HCT116 (cell line): ENCODE measurements at regions not wholly inside any gene's neighbourhood (a gene's known extent, or its start where the extent isn't known, plus 50 kb on each side); places are given as distances from the start of the nearest gene placed in this dataset.

Experiments
- ATAC-seq: fragments of 200-7000 bp; cut with Tn5 transposase; 2 replicates; pipeline ENCODE4 v1.9.1; 2020; ENCODE audit warnings: mild to moderate bottlenecking, moderate library complexity
- BruUV-seq: library from RNA; stranded (reverse); fragments of 400-500 nt; replicated peaks from 2 replicates; lab custom pipeline; 2021; lab: Mats Ljungman, UMichigan
- CTCF ChIA-PET: fragments of 300-600 bp; sonication (Branson Sonifier 250); formaldehyde crosslinking; loops from one replicate; lab custom pipeline; 2021; ENCODE audit warnings: antibody characterized with exemption; lab: Charles Lee
- POLR2A ChIA-PET: fragments of 300-600, 350-600 bp; sonication (Branson Sonifier 250); formaldehyde crosslinking; loops from one replicate; lab custom pipeline; 2021; ENCODE audit warnings: antibody characterized with exemption; lab: Charles Lee
- RAD21 ChIA-PET, 2 experiments: fragments of 300-600 bp; sonication (Branson Sonifier 250); formaldehyde crosslinking; loops; one replicate each; lab custom pipeline; 2023; ENCODE audit warnings: low total read pairs in 2 of 2; ENCODE audit not compliant: uncharacterized antibody in 2 of 2, unreplicated experiment in 2 of 2, low non-redundant PET in 1 of 2; lab: Charles Lee
- DNase-seq: peaks from one replicate; pipeline ENCODE4 v3.0.0-alpha.2; 2010; ENCODE audit warnings: low read depth, low spot score
- H2AFZ ChIP-seq: fragments of 200-600 bp; shearing (Covaris generic), sonication (generic); 2 replicates; pipeline ENCODE4 v1.6.1; 2017; ENCODE audit warnings: low read depth, mixed run types, mixed read lengths, antibody characterized with exemption, low read length; ENCODE audit not compliant: poor library complexity, severe bottlenecking
- H3K27ac ChIP-seq: 2 replicates; pipeline ENCODE4 v1.5.1; 2012; ENCODE audit warnings: low read depth, low read length
- H3K27me3 ChIP-seq: fragments of 200-600 bp; sonication (generic); 2 replicates; pipeline ENCODE4 v1.6.1; 2016; ENCODE audit warnings: mixed run types, low read length, mixed read lengths; ENCODE audit not compliant: insufficient read depth
- H3K36me3 ChIP-seq, 2 experiments: fragments of 200-500 bp in 1 of 2; fragments of 200-600 bp in 1 of 2; sonication (Bioruptor generic) in 1 of 2; sonication (generic) in 1 of 2; 2 replicates each; pipeline versions ENCODE4 v1.5.1 to v1.6.1; 2014 to 2016; ENCODE audit warnings: low read length in 2 of 2, inconsistent platforms in 1 of 2, mixed read lengths in 1 of 2, mixed run types in 1 of 2; ENCODE audit not compliant: insufficient read depth in 2 of 2, control insufficient read depth in 1 of 2
- H3K4me1 ChIP-seq, 2 experiments: fragments of 200-600 bp in 1 of 2; sonication (generic) in 1 of 2; 2 replicates each; pipeline versions ENCODE4 v1.5.1 to v1.6.1; 2012 to 2017; ENCODE audit warnings: low read length in 2 of 2, inconsistent platforms in 1 of 2, mild to moderate bottlenecking in 1 of 2, mixed read lengths in 1 of 2, mixed run types in 1 of 2, moderate library complexity in 1 of 2; ENCODE audit not compliant: insufficient read depth in 2 of 2, control insufficient read depth in 1 of 2
- H3K4me2 ChIP-seq: fragments of 200-600 bp; sonication (generic); 2 replicates; pipeline ENCODE4 v1.6.1; 2017; ENCODE audit warnings: mixed run types, low read length, mixed read lengths
- H3K4me3 ChIP-seq, 2 experiments: fragments of 200-600 bp in 1 of 2; sonication (generic) in 1 of 2; replicated peaks in 1 of 2; 2 replicates each; pipeline ENCODE4 v1.5.1; 2011 to 2016; ENCODE audit warnings: low read length in 2 of 2, control low read depth in 1 of 2, low read depth in 1 of 2, mild to moderate bottlenecking in 1 of 2, mixed read lengths in 1 of 2, mixed run types in 1 of 2
- H3K79me2 ChIP-seq: fragments of 200-600 bp; sonication (generic); 2 replicates; pipeline ENCODE4 v1.6.1; 2017; ENCODE audit warnings: mild to moderate bottlenecking, mixed run types, low read length, moderate library complexity, mixed read lengths; ENCODE audit not compliant: insufficient read depth
- H3K9ac ChIP-seq: fragments of 200-600 bp; sonication (generic); 2 replicates; pipeline ENCODE4 v1.6.1; 2016; ENCODE audit warnings: low read length, mixed read lengths
- H3K9me2 ChIP-seq: fragments of 200-600 bp; sonication (generic), shearing (Covaris generic); 2 replicates; pipeline ENCODE4 v1.6.1; 2017; ENCODE audit warnings: mixed run types, mild to moderate bottlenecking, moderate library complexity; ENCODE audit not compliant: insufficient read depth
- H3K9me3 ChIP-seq, 2 experiments: fragments of 200-500 bp in 1 of 2; fragments of 200-600 bp in 1 of 2; sonication (Bioruptor generic) in 1 of 2; sonication (generic) in 1 of 2; 2 replicates each; pipeline ENCODE4 v1.6.1; 2014 to 2017; ENCODE audit warnings: low read length in 2 of 2, mixed read lengths in 2 of 2, inconsistent platforms in 1 of 2, low read depth in 1 of 2, mild to moderate bottlenecking in 1 of 2, mixed run types in 1 of 2, moderate library complexity in 1 of 2; ENCODE audit not compliant: control insufficient read depth in 1 of 2, insufficient read depth in 1 of 2
- H4K20me1 ChIP-seq: fragments of 200-600 bp; sonication (generic), shearing (Covaris generic); 2 replicates; pipeline ENCODE4 v1.6.1; 2017; ENCODE audit warnings: mixed run types, mild to moderate bottlenecking, moderate library complexity; ENCODE audit not compliant: insufficient read depth
- CBX3 ChIP-seq: IDR thresholded peaks from 2 replicates; pipeline ENCODE4 v1.6.1; 2012; ENCODE audit warnings: low read depth
- CEBPB ChIP-seq: IDR thresholded peaks from 2 replicates; pipeline ENCODE4 v1.6.1; 2012; ENCODE audit warnings: low read depth
- ELF1 ChIP-seq: IDR thresholded peaks from 2 replicates; pipeline ENCODE4 v1.6.1; 2012; ENCODE audit warnings: low read depth, borderline replicate concordance
- EZH2 ChIP-seq: fragments of 200-600 bp; sonication (generic); IDR thresholded peaks from 2 replicates; pipeline ENCODE4 v1.6.1; 2017; ENCODE audit warnings: antibody characterized with exemption, mixed run types
- FOSL1 ChIP-seq: IDR thresholded peaks from 2 replicates; pipeline ENCODE4 v1.6.1; 2012; ENCODE audit warnings: low read depth
- MAX ChIP-seq: IDR thresholded peaks from 2 replicates; pipeline ENCODE4 v1.6.1; 2012
- POLR2AphosphoS5 ChIP-seq: IDR thresholded peaks from 2 replicates; pipeline ENCODE4 v1.6.1; 2011; ENCODE audit warnings: mild to moderate bottlenecking, low read depth, low read length, moderate library complexity
- RAD21 ChIP-seq: IDR thresholded peaks from 2 replicates; pipeline ENCODE4 v1.6.1; 2012; ENCODE audit warnings: low read depth, mild to moderate bottlenecking
- SIN3A ChIP-seq: IDR thresholded peaks from 2 replicates; pipeline ENCODE4 v1.6.1; 2012; ENCODE audit warnings: low read depth
- SP1 ChIP-seq: IDR thresholded peaks from 2 replicates; pipeline ENCODE4 v1.6.1; 2012; ENCODE audit warnings: low read depth
- SRF ChIP-seq: IDR thresholded peaks from 2 replicates; pipeline ENCODE4 v1.6.1; 2012; ENCODE audit warnings: low read depth
- TCF7L2 ChIP-seq: IDR thresholded peaks from 2 replicates; pipeline ENCODE4 v1.7.0; 2011; ENCODE audit warnings: borderline replicate concordance, inconsistent platforms; ENCODE audit not compliant: insufficient read depth, insufficient read length; ENCODE audit errors: extremely low read depth
- YY1 ChIP-seq: IDR thresholded peaks from 2 replicates; pipeline ENCODE4 v1.6.1; 2011; ENCODE audit warnings: low read length, low read depth, moderate library complexity, mild to moderate bottlenecking; ENCODE audit not compliant: insufficient replicate concordance; ENCODE audit errors: extremely low read depth
- ZNF274 ChIP-seq: fragments of 200-500 bp; sonication (Bioruptor generic); IDR thresholded peaks from 2 replicates; pipeline ENCODE4 v1.6.1; 2014; ENCODE audit warnings: mild to moderate bottlenecking, low read depth, low read length, inconsistent platforms
- intact Hi-C: fragments of 100-400 bp; cut with micrococcal nuclease; formaldehyde crosslinking; loops from 2 replicates; pipeline ENCODE4 v1.10.0; 2022

- ATAC-seq (no peak), DNase-seq (no peak)
- Histone ChIP-seq H3K9me2 (no peaks in the 10 kb centered on the region), H3K4me1 (no peaks in the 10 kb centered on the region), H3K4me2 (no peak overlapping the region), H3K79me2 (no peaks in the 10 kb centered on the region), H2AFZ (no peak overlapping the region), H3K27me3 (no peaks in the 10 kb centered on the region)
- ChIA-PET CTCF (no interaction called here), POLR2A (no interaction called here)
- TF ChIP-seq POLR2AphosphoS5 (no peak), CBX3 (no peak), RAD21 (no peak)
- TF ChIP-seq, all 23 proteins: peak for 0
- BruUV-seq = no TSS peak
- intact Hi-C loops = no loop called here
- no peaks in the 10 kb centered on the region for H3K36me3 ChIP-seq
- H4K20me1 ChIP-seq = no peaks in the 10 kb centered on the region; the same call in 1 of the 2 replicates
- H3K9ac ChIP-seq = no peak overlapping the region
- no peak overlapping the region for H3K4me3 ChIP-seq
- H3K9me3 ChIP-seq = no peaks in the 10 kb centered on the region
- RAD21 ChIA-PET = no interaction called here
- H3K27ac ChIP-seq = no peak overlapping the region
Measured at GRCh38 chr2:155215037-155215707, 516.7 kb downstream of the KCNJ3 start.

- H4K20me1 ChIP-seq = no peaks in the 10 kb centered on the region; the same call in 1 of the 2 replicates
- no peak overlapping the region for H2AFZ ChIP-seq
- ATAC-seq (no peak), DNase-seq (no peak)
- H3K4me1 ChIP-seq = no peaks in the 10 kb centered on the region
- ChIA-PET RAD21 (no interaction called here), CTCF (no interaction called here), POLR2A (no interaction called here)
- H3K9me3 ChIP-seq = no peaks in the 10 kb centered on the region
- no peaks in the 10 kb centered on the region for H3K9me2 ChIP-seq
- H3K9ac ChIP-seq = no peak overlapping the region
- H3K36me3 ChIP-seq = no peaks in the 10 kb centered on the region
- no peak overlapping the region for H3K27ac ChIP-seq
- no TSS peak for BruUV-seq
- no peaks in the 10 kb centered on the region for H3K27me3 ChIP-seq
- no peak for TF ChIP-seq SIN3A
- TF ChIP-seq EZH2 = no peak
- TF ChIP-seq SP1 = no peak
- TF ChIP-seq MAX = no peak
- TF ChIP-seq YY1 = no peak
- no peak for TF ChIP-seq POLR2AphosphoS5
- no peak for TF ChIP-seq CEBPB
- TF ChIP-seq TCF7L2 = no peak
- TF ChIP-seq RAD21 = no peak
- no peak for TF ChIP-seq SRF
- no peak for TF ChIP-seq FOSL1
- TF ChIP-seq ELF1 = no peak
- TF ChIP-seq ZNF274 = no peak
- H3K79me2 ChIP-seq = no peaks in the 10 kb centered on the region
- H3K4me3 ChIP-seq = no peak overlapping the region
- intact Hi-C loops = no loop called here
- no peak overlapping the region for H3K4me2 ChIP-seq
Measured at GRCh38 chr2:155209696-155210450, 511.4 kb downstream of the KCNJ3 start.
